GF-D8 (cell line): ENCODE measurements at regions not wholly inside any gene's neighbourhood (a gene's known extent, or its start where the extent isn't known, plus 50 kb on each side); places are given as distances from the start of the nearest gene placed in this dataset.

Source experiments
- DNase-seq: peaks from one replicate; lab custom pipeline; 2025; lab: John Stamatoyannopoulos, UW

DNA sequence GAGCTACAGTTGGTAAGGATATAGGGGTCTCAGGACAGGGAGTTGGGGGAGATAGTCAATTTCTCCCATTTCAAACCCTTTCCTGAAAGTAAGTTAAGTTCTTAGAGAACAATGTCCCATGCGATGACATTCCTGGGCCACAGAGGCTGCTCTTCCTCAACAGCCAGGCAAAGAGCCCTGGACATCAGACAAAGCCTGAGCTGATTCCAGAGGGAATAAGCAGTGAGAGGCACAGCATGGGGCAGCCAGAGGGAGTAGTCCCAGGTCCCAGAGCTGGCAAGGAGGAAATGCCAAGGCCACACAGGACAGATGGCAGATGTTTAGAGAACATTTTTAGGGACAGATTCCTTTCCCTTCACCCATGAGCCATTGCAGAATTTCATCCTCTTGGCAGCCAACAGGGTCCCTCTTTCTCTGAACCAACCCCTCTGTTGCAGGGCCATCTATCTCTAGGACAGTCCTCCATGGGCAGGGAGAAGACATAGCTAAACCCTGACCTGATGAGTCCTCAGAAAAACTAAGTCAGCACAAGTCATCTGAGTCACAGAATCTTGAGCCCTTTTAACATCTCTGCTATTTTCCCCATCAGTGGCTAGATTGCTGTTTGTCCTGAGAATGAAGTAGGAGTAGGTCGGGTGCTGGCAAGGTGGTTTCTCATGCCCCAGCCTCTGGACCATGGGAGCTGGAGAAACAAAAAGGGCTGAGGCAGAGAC, 60.3 kb upstream of the CALM2 start:
- no peak for DNase-seq

DNA sequence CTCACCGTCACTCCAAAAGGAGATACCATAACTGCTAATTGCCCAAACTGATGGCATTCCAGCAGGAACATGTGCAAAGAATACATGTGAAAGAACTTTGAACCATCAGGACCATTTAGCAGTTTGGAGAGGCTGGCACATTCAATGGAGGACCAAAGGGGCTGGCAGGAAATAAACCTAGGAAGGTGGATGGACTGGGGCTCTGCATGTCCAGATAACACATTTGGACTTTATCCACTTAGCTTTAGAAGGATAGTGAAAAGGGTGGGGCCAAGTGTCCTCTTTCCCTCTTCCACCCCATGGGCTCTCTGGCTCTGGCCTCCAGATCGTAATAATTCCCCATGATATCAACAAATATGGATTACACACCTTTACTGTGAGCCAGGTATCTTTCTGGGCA, 58.8 kb upstream of the CALM2 start:
- no peak for DNase-seq

DNA sequence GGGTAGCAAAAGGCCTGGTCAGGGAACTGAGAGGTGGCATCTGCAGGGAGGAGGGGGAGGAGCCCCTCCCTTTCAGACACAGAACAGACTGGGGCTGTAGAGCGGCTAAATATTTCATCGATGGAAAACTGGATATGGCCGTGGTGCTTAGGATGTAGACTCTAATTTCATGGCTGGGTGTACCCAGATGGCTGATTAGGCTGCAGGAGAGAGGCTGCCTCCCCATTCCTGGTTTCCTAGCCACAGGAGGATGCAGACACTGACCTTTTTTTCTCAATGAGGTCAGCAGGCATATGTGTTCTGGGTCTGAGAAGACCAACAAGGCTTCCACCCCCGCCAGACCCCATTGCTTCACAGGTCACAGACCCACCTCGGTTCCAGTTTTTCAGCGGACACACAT, 58.1 kb upstream of the CALM2 start:
- DNase-seq = no peak

DNA sequence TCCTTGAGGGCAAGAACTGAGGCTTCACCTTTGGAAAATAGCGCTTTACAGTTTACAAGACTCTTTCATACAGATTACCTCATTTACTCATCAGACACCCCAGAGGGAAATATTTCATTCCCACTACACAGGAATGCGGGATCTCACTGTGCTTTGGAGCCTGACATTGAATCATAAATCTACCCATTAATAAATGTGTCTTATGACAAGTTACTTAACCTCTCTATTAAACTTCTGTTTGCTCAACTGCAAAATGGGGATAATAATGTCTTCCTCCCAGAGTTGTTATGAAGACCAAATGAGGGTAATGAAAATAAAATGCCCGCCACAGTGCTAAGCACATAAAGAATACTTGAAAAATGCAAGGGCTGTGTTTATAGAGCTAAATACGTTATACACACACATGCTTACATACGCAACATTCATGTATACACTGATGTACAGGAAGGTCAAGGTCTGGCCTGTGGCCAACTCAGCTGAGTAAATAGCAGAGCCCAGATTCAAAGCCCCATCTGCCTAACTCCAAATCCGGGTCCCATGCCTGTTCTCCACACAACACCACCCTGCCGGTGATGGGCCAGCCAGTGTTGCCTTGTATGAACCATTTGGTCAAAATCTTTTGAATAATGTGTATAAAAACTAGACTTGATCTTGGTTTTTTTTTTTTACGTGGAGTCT, 56.6 kb upstream of the CALM2 start:
- DNase-seq = no peak

DNA sequence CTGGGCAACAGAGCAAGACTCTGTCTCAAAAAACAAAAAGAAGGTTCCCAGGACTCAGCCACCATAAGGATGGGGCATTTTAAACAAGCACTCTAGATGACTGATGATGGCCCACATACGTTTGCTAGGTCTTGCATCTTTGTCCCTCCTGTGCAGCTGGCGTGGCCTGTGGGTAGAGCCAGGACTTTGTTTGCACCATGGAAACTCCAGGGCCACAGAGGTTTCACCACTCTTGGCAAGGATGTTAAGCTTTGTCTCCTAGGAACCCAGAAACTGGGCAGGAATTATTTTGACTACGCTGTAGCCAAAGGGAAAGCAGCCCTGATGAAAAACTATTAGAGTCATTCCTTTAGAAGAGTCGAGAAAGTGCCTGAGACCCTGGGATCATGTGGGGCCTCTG, 54.1 kb upstream of the CALM2 start:
- DNase-seq = no peak

DNA sequence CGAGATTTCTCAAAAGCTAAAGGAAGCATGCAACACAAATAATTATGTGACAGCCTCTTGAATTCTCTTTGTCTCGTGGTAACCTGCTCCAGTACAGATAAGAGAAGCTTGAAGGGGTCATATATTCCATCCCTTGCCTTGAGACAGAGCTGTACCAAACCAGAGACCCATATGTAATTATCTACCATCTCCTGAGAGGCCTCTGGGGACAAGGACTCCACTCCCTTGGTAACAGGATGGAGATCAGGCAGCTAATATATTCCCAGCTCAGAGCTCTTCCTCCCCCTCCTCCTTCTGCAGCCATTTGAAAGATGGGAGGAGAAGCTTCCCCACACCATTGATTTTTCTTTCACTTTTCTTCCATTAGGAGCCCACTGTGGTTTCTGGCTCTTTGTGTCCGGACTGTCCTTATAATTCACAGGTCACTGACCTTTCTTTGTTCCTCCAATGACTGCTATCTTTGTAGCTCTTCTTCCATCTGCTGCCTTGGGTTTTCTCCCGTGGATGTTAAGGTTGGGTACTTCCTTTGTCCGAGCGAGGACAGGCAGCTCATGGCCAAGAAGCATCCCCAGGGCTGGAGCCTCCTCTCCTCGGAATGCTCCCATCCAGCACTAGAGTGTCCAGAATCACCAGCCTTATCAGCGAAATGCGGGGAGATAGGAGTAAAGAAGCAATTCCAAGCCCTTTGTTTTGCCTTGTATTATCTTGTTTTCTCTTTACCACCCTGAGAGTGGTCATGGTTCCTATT, 51.4 kb upstream of the CALM2 start:
- no peak for DNase-seq

DNA sequence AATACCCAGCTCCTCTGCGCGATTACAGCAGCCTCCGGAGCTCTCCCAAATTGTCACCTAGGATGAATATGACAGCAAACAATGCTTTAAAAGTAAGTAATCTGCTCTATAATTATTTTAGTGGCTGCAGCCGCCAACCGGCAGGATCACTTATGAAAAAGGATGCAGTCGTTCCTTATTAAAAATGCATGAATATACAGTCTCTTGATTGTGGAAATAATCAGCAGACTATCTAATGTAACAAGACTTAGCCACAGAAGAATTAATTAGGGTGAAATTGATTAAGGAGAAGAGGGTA, 50.6 kb upstream of the CALM2 start:
- no peak for DNase-seq

DNA sequence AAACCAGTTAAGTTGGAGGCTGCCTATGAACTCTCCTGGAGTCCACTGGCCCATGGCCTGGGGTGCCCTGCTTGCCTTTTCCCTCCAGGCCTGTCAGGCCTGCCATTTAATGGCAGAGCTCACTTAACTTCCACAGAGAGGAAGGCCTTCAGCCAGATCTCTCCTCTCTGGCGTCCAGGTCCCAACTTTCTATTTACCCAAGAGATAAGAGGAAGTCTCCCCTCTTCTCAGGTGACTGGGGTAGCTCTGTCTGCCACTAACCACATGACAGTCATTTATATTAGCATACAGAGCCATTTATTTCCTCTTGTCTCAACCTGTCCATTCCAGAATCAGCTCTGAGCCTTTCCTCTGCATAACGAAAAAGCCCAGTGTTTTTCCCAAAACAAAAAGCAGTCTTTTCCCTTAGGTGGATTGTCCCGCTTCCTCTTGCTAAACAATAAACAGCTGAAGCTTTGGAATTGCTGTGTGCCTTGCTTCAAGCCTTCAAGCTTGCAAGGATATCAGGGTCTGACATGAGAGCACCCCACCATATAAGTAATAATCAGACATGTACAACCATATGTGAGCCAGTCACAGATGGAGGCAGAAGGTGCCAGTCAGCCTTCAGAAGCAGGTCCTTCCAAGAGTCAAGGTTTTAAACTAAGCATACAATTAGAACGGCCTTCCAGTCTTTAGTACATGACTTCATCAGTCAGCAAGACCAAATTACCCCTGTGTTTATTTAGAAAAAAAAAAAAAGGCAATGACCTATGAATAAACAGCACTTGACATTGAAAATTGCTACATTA, 50.0 kb upstream of the CALM2 start:
- DNase-seq = no peak
